ENCODE measurements at regions not wholly inside any gene's neighbourhood (a gene's known extent, or its start where the extent isn't known, plus 50 kb on each side); places are given as distances from the start of the nearest gene placed in this dataset.

DNA sequence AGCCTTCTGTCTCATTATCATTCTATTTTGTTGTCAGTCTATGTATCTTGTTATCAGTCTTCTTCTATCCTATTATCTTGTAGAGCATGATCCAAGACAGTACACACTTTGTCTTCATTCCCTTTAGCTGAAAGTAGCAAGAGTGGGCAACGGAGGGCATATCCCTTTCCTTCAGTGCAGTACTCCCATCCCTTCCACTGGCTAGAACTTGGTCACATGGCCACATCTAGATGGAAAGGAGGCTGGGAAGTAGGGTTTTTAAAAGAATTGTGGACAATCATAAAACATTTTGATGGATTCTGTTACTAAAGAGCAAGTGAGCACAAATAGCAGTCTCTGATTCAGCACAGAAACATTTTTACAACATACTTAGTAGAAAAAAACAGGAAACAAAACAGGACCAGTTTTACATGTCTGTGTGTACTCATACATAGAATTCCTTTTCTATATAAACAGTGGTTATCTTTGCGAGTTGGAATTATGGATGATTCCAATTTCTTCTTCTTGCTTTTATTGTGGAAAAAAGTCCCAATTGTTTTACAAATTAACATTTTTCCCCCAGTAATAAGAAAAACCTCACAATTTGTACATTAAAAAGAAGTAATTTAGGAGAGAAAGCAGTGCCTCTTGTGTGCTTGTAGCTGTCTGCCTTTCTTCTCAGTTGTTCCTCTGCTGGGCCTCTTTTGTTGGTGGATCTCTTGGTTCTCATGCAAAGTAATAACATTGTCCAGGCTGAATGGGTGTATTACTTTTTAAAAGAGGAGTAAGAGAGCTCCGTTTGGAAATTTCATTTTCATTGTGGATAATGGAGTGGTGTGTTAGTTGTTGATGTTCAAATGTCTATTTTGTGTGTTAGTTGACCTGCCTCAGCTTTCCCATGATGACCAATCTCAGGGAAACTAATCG is 410.9 kb upstream of the TRPC7 start:
- Histone ChIP-seq H2AFZ (ENCODE audit: low read length) (no peak overlapping the region), H3K4me2 (ENCODE audit: low read depth, low read length) (no peak overlapping the region), H3F3A (ENCODE audit: insufficient read depth, low read length) (no peaks in the 10 kb centered on the region), H3K4me1 (ENCODE audit: low read length) (no peaks in the 10 kb centered on the region), H4K20me1 (ENCODE audit: insufficient read depth, low read length) (no peaks in the 10 kb centered on the region), H3K36me3 (replicated peaks; ENCODE audit: insufficient read depth, low read length) (no peaks in the 10 kb centered on the region), H3K9me3 (replicated peaks; ENCODE audit: insufficient read depth, low read length) (no peaks in the 10 kb centered on the region), H3K27me3 (replicated peaks; ENCODE audit: insufficient read depth, low read length) (no peaks in the 10 kb centered on the region), H3K9ac (ENCODE audit: low read length) (no peak overlapping the region), H3K9me2 (replicated peaks; ENCODE audit: insufficient read depth, low read length) (no peaks in the 10 kb centered on the region), H3K27ac (ENCODE audit: low read length) (no peak overlapping the region), H3K79me2 (ENCODE audit: low read length) (no peaks in the 10 kb centered on the region), H3K4me3 (ENCODE audit: low read length) (no peak overlapping the region)
- no peak for DNase-seq
- TF ChIP-seq, protein P1, sequence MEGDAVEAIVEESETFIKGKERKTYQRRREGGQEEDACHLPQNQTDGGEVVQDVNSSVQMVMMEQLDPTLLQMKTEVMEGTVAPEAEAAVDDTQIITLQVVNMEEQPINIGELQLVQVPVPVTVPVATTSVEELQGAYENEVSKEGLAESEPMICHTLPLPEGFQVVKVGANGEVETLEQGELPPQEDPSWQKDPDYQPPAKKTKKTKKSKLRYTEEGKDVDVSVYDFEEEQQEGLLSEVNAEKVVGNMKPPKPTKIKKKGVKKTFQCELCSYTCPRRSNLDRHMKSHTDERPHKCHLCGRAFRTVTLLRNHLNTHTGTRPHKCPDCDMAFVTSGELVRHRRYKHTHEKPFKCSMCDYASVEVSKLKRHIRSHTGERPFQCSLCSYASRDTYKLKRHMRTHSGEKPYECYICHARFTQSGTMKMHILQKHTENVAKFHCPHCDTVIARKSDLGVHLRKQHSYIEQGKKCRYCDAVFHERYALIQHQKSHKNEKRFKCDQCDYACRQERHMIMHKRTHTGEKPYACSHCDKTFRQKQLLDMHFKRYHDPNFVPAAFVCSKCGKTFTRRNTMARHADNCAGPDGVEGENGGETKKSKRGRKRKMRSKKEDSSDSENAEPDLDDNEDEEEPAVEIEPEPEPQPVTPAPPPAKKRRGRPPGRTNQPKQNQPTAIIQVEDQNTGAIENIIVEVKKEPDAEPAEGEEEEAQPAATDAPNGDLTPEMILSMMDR (IDR thresholded peaks at IDR 0.05; ENCODE audit: low read length), result no peak
- TF ChIP-seq EZH2 (optimal IDR thresholded peaks at IDR 0.05; ENCODE audit: low read depth, low read length) (no peak), EZH2phosphoT487 (IDR thresholded peaks at IDR 0.05; ENCODE audit: low read length) (no peak)

DNA sequence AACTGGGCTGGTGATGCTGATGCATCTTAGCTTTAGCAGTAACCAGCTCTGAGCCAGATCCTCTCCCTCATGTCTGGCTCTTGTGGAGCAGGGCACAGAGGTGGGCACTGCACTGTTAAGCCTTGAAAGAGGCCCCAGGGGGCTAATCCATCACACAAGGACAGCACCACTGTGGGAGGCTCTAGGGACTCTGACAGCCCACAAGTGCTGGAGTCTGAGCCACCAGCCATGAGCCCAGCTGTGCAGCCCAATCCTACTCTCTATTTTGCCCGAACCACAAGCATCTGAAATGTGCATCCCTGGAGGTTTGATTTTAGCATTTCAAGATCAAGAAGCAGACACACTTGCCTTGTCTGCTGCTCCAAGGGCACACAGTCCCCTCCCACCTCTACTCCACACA is 407.1 kb upstream of the TRPC7 start:
- H2AFZ ChIP-seq (ENCODE audit: low read length), result no peak overlapping the region
- DNase-seq, result no peak
- no peak overlapping the region for H3K4me2 ChIP-seq (ENCODE audit: low read depth, low read length)
- H3K9me2 ChIP-seq (replicated peaks; ENCODE audit: insufficient read depth, low read length), result no peaks in the 10 kb centered on the region
- H4K20me1 ChIP-seq (ENCODE audit: insufficient read depth, low read length), result no peaks in the 10 kb centered on the region
- H3K9ac ChIP-seq (ENCODE audit: low read length), result no peak overlapping the region
- H3F3A ChIP-seq (ENCODE audit: insufficient read depth, low read length), result no peaks in the 10 kb centered on the region
- no peak overlapping the region for H3K4me3 ChIP-seq (ENCODE audit: low read length)
- TF ChIP-seq, protein P1 (IDR thresholded peaks at IDR 0.05; ENCODE audit: low read length), result no peak
- TF ChIP-seq EZH2 (optimal IDR thresholded peaks at IDR 0.05; ENCODE audit: low read depth, low read length), result no peak
- TF ChIP-seq EZH2phosphoT487 (IDR thresholded peaks at IDR 0.05; ENCODE audit: low read length), result no peak
- H3K79me2 ChIP-seq (ENCODE audit: low read length), result no peaks in the 10 kb centered on the region
- H3K27me3 ChIP-seq (replicated peaks; ENCODE audit: insufficient read depth, low read length), result no peaks in the 10 kb centered on the region
- no peaks in the 10 kb centered on the region for H3K9me3 ChIP-seq (replicated peaks; ENCODE audit: insufficient read depth, low read length)
- no peaks in the 10 kb centered on the region for H3K36me3 ChIP-seq (replicated peaks; ENCODE audit: insufficient read depth, low read length)
- no peaks in the 10 kb centered on the region for H3K4me1 ChIP-seq (ENCODE audit: low read length)
- H3K27ac ChIP-seq (ENCODE audit: low read length), result no peak overlapping the region

DNA sequence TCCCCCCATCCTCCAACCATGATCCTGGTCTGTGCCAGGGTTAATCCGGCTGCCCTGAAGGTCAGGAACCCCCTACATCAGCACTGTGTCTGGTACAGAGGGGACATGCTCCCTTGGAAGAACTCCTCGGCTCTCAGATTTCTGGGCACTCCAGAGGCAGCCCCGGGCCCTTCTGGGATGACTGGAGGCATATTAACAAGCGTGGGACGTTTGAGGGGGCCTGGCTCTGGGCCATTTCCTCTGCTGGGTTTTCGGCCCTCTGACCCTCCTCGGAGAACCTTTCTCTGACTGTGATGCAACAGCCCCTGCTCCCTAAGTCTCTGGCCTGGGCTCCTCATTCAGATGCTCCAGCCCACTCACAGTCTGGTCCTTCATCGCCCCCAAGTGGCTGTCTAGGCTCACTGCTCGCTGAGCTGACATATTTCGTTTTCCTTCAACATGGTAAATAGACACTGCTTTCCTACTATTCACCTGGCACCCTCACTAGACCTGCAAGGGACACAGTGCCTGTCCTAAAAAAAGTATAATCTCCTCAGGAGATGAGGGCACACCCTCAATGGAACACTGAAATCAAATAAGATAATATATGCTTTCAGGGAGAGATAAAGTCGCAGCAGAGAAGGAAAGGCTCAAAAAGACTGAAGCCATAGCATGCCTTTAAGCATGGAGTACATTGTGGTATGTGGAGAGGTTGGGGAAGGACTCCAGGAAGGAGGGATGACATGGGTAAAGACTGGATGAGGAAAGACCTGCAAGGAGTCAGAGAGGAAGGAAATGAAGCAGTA is 404.7 kb upstream of the TRPC7 start:
- Histone ChIP-seq H3F3A (ENCODE audit: insufficient read depth, low read length) (no peaks in the 10 kb centered on the region), H3K27me3 (replicated peaks; ENCODE audit: insufficient read depth, low read length) (no peaks in the 10 kb centered on the region), H3K4me3 (ENCODE audit: low read length) (no peak overlapping the region), H3K79me2 (ENCODE audit: low read length) (no peaks in the 10 kb centered on the region), H3K4me1 (ENCODE audit: low read length) (no peaks in the 10 kb centered on the region), H4K20me1 (ENCODE audit: insufficient read depth, low read length) (no peaks in the 10 kb centered on the region), H3K9ac (ENCODE audit: low read length) (no peak overlapping the region), H3K4me2 (ENCODE audit: low read depth, low read length) (no peak overlapping the region), H3K9me3 (replicated peaks; ENCODE audit: insufficient read depth, low read length) (no peaks in the 10 kb centered on the region), H2AFZ (ENCODE audit: low read length) (no peak overlapping the region), H3K27ac (ENCODE audit: low read length) (no peak overlapping the region), H3K9me2 (replicated peaks; ENCODE audit: insufficient read depth, low read length) (no peaks in the 10 kb centered on the region), H3K36me3 (replicated peaks; ENCODE audit: insufficient read depth, low read length) (no peaks in the 10 kb centered on the region)
- TF ChIP-seq, protein P1 (IDR thresholded peaks at IDR 0.05; ENCODE audit: low read length), result peak; percentile 86
- TF ChIP-seq EZH2 (optimal IDR thresholded peaks at IDR 0.05; ENCODE audit: low read depth, low read length), result no peak
- TF ChIP-seq EZH2phosphoT487 (IDR thresholded peaks at IDR 0.05; ENCODE audit: low read length), result no peak
- DNase-seq, result peak; percentile 55
